PC-9 (cell line): ENCODE measurements at regions not wholly inside any gene's neighbourhood (a gene's known extent, or its start where the extent isn't known, plus 50 kb on each side); places are given as distances from the start of the nearest gene placed in this dataset.

Experiments
- BruUV-seq: library from RNA; stranded (reverse); fragments of 400-500 nt; replicated peaks from 2 replicates; lab custom pipeline; 2021; lab: Mats Ljungman, UMichigan
- CTCF ChIA-PET: fragments of 300-600 bp; sonication (Branson Sonifier 250); formaldehyde crosslinking; loops from one replicate; lab custom pipeline; 2022; ENCODE audit warnings: antibody characterized with exemption; lab: Charles Lee
- POLR2A ChIA-PET: fragments of 300-600 bp; sonication (Branson Sonifier 250); formaldehyde crosslinking; loops from one replicate; lab custom pipeline; 2022; ENCODE audit warnings: antibody characterized with exemption; ENCODE audit not compliant: unreplicated experiment; lab: Charles Lee
- DNase-seq, 2 experiments: peaks; one replicate each; pipeline versions ENCODE4 v3.0.0 to v3.0.0-alpha.2; 2015 to 2022; ENCODE audit warnings: mixed read lengths in 1 of 2
- H2AFZ ChIP-seq: fragments of 200-600 bp; sonication (generic); 2 replicates; pipeline ENCODE4 v1.8.1; 2017; ENCODE audit warnings: antibody characterized with exemption
- H3F3A ChIP-seq: fragments of 200-600 bp; sonication (generic); 2 replicates; pipeline ENCODE4 v1.8.1; 2017; ENCODE audit warnings: antibody characterized with exemption, mild to moderate bottlenecking, low read depth; ENCODE audit not compliant: insufficient read depth
- H3K27ac ChIP-seq: fragments of 200-600 bp; sonication (generic); 2 replicates; pipeline ENCODE4 v1.6.1; 2016; ENCODE audit warnings: mixed run types
- H3K27me3 ChIP-seq: fragments of 200-600 bp; sonication (generic); 2 replicates; pipeline ENCODE4 v1.6.1; 2016; ENCODE audit warnings: low read depth, mixed run types; ENCODE audit not compliant: insufficient read depth
- H3K36me3 ChIP-seq: fragments of 200-600 bp; sonication (generic); 2 replicates; pipeline ENCODE4 v1.6.1; 2016; ENCODE audit warnings: low read depth, mixed run types
- H3K4me1 ChIP-seq: fragments of 200-600 bp; sonication (generic); replicated peaks from 2 replicates; pipeline ENCODE4 v1.6.1; 2016; ENCODE audit warnings: mixed run types; ENCODE audit not compliant: insufficient read depth
- H3K4me2 ChIP-seq: fragments of 200-600 bp; sonication (generic); 2 replicates; pipeline ENCODE4 v1.6.1; 2017; ENCODE audit warnings: mixed run types
- H3K4me3 ChIP-seq: fragments of 200-600 bp; sonication (generic); 2 replicates; pipeline ENCODE4 v1.6.1; 2016; ENCODE audit warnings: mixed run types
- H3K79me2 ChIP-seq: fragments of 200-600 bp; sonication (generic); 2 replicates; pipeline ENCODE4 v1.6.1; 2017; ENCODE audit warnings: low read depth, mixed run types
- H3K9me2 ChIP-seq: fragments of 200-600 bp; sonication (generic); 2 replicates; pipeline ENCODE4 v1.8.1; 2017; ENCODE audit warnings: mild to moderate bottlenecking; ENCODE audit not compliant: insufficient read depth
- H3K9me3 ChIP-seq: fragments of 200-600 bp; sonication (generic); 2 replicates; pipeline ENCODE4 v1.8.1; 2016; ENCODE audit warnings: low read depth; ENCODE audit not compliant: insufficient read depth
- H4K20me1 ChIP-seq: fragments of 200-600 bp; sonication (generic); 2 replicates; pipeline ENCODE4 v1.8.1; 2017; ENCODE audit not compliant: insufficient read depth
- CTCF ChIP-seq: fragments of 200-600 bp; sonication (generic); conservative IDR thresholded peaks from 2 replicates; pipeline ENCODE4 v1.6.1; 2017; ENCODE audit warnings: mixed run types, antibody characterized with exemption, mild to moderate bottlenecking, moderate library complexity
- EZH2 ChIP-seq: fragments of 200-600 bp; sonication (generic); IDR thresholded peaks from 2 replicates; pipeline ENCODE4 v1.8.0; 2017; ENCODE audit warnings: antibody characterized with exemption, low read depth
- intact Hi-C: fragments of 100-400 bp; cut with micrococcal nuclease; formaldehyde crosslinking; loops from one replicate; pipeline ENCODE4 v1.10.0; 2022; ENCODE audit not compliant: unreplicated experiment

GRCh38 chr13:106032441-106032840 is 503.0 kb downstream of the EFNB2 start:
- H3K9me3 ChIP-seq: no peaks in the 10 kb centered on the region
- TF ChIP-seq CTCF: no peak
- TF ChIP-seq EZH2: no peak
- intact Hi-C loops: no loop called here
- H3K79me2 ChIP-seq: no peaks in the 10 kb centered on the region
- no peak overlapping the region for H3K4me3 ChIP-seq
- H3F3A ChIP-seq: no peaks in the 10 kb centered on the region
- ChIA-PET POLR2A (interaction anchor here (0.8 kb wide), 1 partner anchor 471 kb away, joined by 11 read pairs; no protein-coding TSS in a partner anchor), CTCF (no interaction called here)
- H3K27me3 ChIP-seq: no peaks in the 10 kb centered on the region
- BruUV-seq: no TSS peak
- peaks cover 8% of the 10 kb centered on the region; the same call in 1 of the 2 replicates for H3K4me1 ChIP-seq
- H2AFZ ChIP-seq: peak overlapping the region; percentile 63; the same call in 1 of the 2 replicates
- H3K4me2 ChIP-seq: no peak overlapping the region; the same call in 1 of the 2 replicates
- no peaks in the 10 kb centered on the region for H4K20me1 ChIP-seq
- H3K36me3 ChIP-seq: no peaks in the 10 kb centered on the region
- DNase-seq: no peak
- no peak overlapping the region for H3K27ac ChIP-seq
- no peaks in the 10 kb centered on the region for H3K9me2 ChIP-seq

GRCh38 chr13:106029676-106030290 is 505.7 kb downstream of the EFNB2 start:
- Histone ChIP-seq H4K20me1 (no peaks in the 10 kb centered on the region), H3K9me3 (no peaks in the 10 kb centered on the region), H3F3A (no peaks in the 10 kb centered on the region), H3K4me3 (no peak overlapping the region), H2AFZ (no peak overlapping the region), H3K79me2 (no peaks in the 10 kb centered on the region), H3K9me2 (no peaks in the 10 kb centered on the region), H3K27ac (no peak overlapping the region), H3K4me2 (no peak overlapping the region), H3K36me3 (no peaks in the 10 kb centered on the region), H3K27me3 (no peaks in the 10 kb centered on the region), H3K4me1 (peaks cover 8% of the 10 kb centered on the region; the same call in 1 of the 2 replicates)
- ChIA-PET POLR2A (no interaction called here), CTCF (no interaction called here)
- DNase-seq: no peak
- intact Hi-C loops: no loop called here
- TF ChIP-seq EZH2 (no peak), CTCF (no peak)
- no TSS peak for BruUV-seq

- Histone ChIP-seq H3K4me2 (no peak overlapping the region), H4K20me1 (no peaks in the 10 kb centered on the region), H3F3A (no peaks in the 10 kb centered on the region), H2AFZ (no peak overlapping the region), H3K4me3 (no peak overlapping the region), H3K27ac (no peak overlapping the region), H3K9me3 (no peaks in the 10 kb centered on the region), H3K27me3 (no peaks in the 10 kb centered on the region), H3K9me2 (no peaks in the 10 kb centered on the region), H3K4me1 (peaks cover 8% of the 10 kb centered on the region; the same call in 1 of the 2 replicates), H3K79me2 (no peaks in the 10 kb centered on the region), H3K36me3 (no peaks in the 10 kb centered on the region)
- no TSS peak for BruUV-seq
- ChIA-PET CTCF (no interaction called here), POLR2A (no interaction called here)
- DNase-seq: no peak
- no peak for TF ChIP-seq EZH2
- TF ChIP-seq CTCF: no peak
- intact Hi-C loops: no loop called here
Observed at GRCh38 chr13:106028911-106029310, 506.6 kb downstream of the EFNB2 start.
